ENCODE measurements at regions not wholly inside any gene's neighbourhood (a gene's known extent, or its start where the extent isn't known, plus 50 kb on each side); places are given as distances from the start of the nearest gene placed in this dataset.
A peak's percentile ranks its signal among the peaks of the same experiment; 100 is the strongest.

- TF ChIP-seq BCL3 (IDR thresholded peaks at IDR 0.05; ENCODE audit: borderline replicate concordance, insufficient read depth, low read depth, low read length, poor library complexity, severe bottlenecking) (peak; percentile 22), MTA2 (IDR thresholded peaks at IDR 0.05; ENCODE audit: low read depth) (peak; percentile 27; the same call in 1 of the 2 replicates), POU2F2 (IDR thresholded peaks at IDR 0.05; ENCODE audit: borderline replicate concordance, low read depth, low read length) (0 out of 3 replicates have a peak, but pooled peaks have one; percentile 30), CREB1 (IDR thresholded peaks at IDR 0.05; ENCODE audit: low read depth) (peak; percentile 68; the same call in 1 of the 2 replicates), JUNB (IDR thresholded peaks at IDR 0.05) (peak; percentile 80), PAX5 (IDR thresholded peaks at IDR 0.05; ENCODE audit: borderline replicate concordance, low read depth, low read length) (peak; percentile 58; the same call in 1 of the 2 replicates), SPI1 (IDR thresholded peaks at IDR 0.05; ENCODE audit: borderline replicate concordance, insufficient read depth, low read depth, low read length) (peak; percentile 66), NR2F1 (conservative IDR thresholded peaks at IDR 0.05) (peak; percentile 64), IRF4 (IDR thresholded peaks at IDR 0.05; ENCODE audit: low read depth, low read length) (peak; percentile 86), IKZF2 (IDR thresholded peaks at IDR 0.05) (peak; percentile 42 to 69), NFIC (IDR thresholded peaks at IDR 0.05; ENCODE audit: low read depth, low read length) (peak; percentile 69), BACH1 (IDR thresholded peaks at IDR 0.05; ENCODE audit: borderline replicate concordance) (peak; percentile 36; the same call in 1 of the 2 replicates), DPF2 (IDR thresholded peaks at IDR 0.05) (peak; percentile 54; the same call in 1 of the 2 replicates), BCL11A (IDR thresholded peaks at IDR 0.05; ENCODE audit: low read depth, low read length) (peak; percentile 71), SP1 (IDR thresholded peaks at IDR 0.05; ENCODE audit: low read depth, low read length) (peak; percentile 22), MEF2B (IDR thresholded peaks at IDR 0.05; ENCODE audit: partially characterized antibody, poor library complexity, severe bottlenecking) (peak; percentile 49), RUNX3 (IDR thresholded peaks at IDR 0.05; ENCODE audit: low read length) (peak; percentile 72), TCF12 (IDR thresholded peaks at IDR 0.05; ENCODE audit: low read depth, low read length) (0 out of 2 replicates have a peak, but pooled peaks have one; percentile 28), ETV6 (conservative IDR thresholded peaks at IDR 0.05 in 1 of 2, IDR thresholded peaks at IDR 0.05 in 1 of 2; ENCODE audit: borderline replicate concordance in 1 of 2, low read depth in 1 of 2) (peak in 1 of 2 experiments; percentile 27; a peak in 1 of 4 replicates), ATF7 (IDR thresholded peaks at IDR 0.05; ENCODE audit: low read depth) (peak; percentile 54; the same call in 1 of the 2 replicates), CREM (IDR thresholded peaks at IDR 0.05; ENCODE audit: low read depth) (peak; percentile 73), BHLHE40 (IDR thresholded peaks at IDR 0.05; ENCODE audit: borderline replicate concordance in 1 of 2, low read depth in 2 of 2, low read length in 1 of 2) (peak in 1 of 2 experiments; percentile 47; a peak in 2 of 4 replicates)
Observed at GRCh38 chr17:20649097-20649767, 69.7 kb downstream of the CDRT15L2 start (continued).

All from GM12878 (cell line).